Stomach (tissue), 4 donors: ENCODE measurements at regions not wholly inside any gene's neighbourhood (a gene's known extent, or its start where the extent isn't known, plus 50 kb on each side); places are given as distances from the start of the nearest gene placed in this dataset.
"Not testable (repeated sequence)": the region's sequence is repeated elsewhere in the genome, so short reads cannot be mapped to it uniquely, and the experiment has no call there.

ENCODE experiments used
- CTCF ChIP-seq, 7 experiments: fragments of 450-650 bp in 4 of 7; fragments of 200-600 bp in 3 of 7; sonication (generic) in 3 of 7; IDR thresholded peaks; one replicate each; pipeline ENCODE4 v1.5.1; 2016 to 2019; ENCODE audit warnings: antibody characterized with exemption in 7 of 7, control low read depth in 2 of 7, mild to moderate bottlenecking in 1 of 7
- POLR2A ChIP-seq, 4 donors: fragments of 450-650 bp; IDR thresholded peaks; one replicate each; pipeline ENCODE4 v1.6.1; 2016; ENCODE audit warnings: antibody characterized with exemption in 4 of 4, control low read depth in 2 of 4, mild to moderate bottlenecking in 1 of 4, moderate library complexity in 1 of 4
- POLR2AphosphoS5 ChIP-seq, 3 donors: sonication (generic); formaldehyde crosslinking; IDR thresholded peaks; one replicate each; pipeline ENCODE4 v1.6.1; 2016; ENCODE audit warnings: antibody characterized with exemption in 3 of 3

- not testable (repeated sequence) for TF ChIP-seq CTCF, POLR2A, POLR2AphosphoS5 (IDR thresholded peaks at IDR 0.05)
Measured at GRCh38 chr5:176067948-176068347, 99.8 kb upstream of the THOC3 start.
